GM10248 (cell line): ENCODE measurements at regions not wholly inside any gene's neighbourhood (a gene's known extent, or its start where the extent isn't known, plus 50 kb on each side); places are given as distances from the start of the nearest gene placed in this dataset.

Source experiments
- CTCF ChIA-PET: fragments of 300-600 bp; sonication (Branson Sonifier 250); formaldehyde crosslinking; extraction: SDS; loops from one replicate; lab custom pipeline; 2021; ENCODE audit warnings: antibody characterized with exemption; lab: Yijun Ruan, JAX
- POLR2A ChIA-PET: fragments of 350-650 bp; sonication (Branson Sonifier 250); formaldehyde crosslinking; extraction: SDS; loops from one replicate; lab custom pipeline; 2020; ENCODE audit warnings: antibody characterized with exemption; lab: Yijun Ruan, JAX
- DNase-seq: peaks from one replicate; pipeline ENCODE4 v3.0.0; 2012; ENCODE audit errors: extremely low spot score
- TF ChIP-seq, protein P1 (sequence below): IDR thresholded peaks from 2 replicates; pipeline ENCODE4 v1.5.1; 2012; ENCODE audit warnings: mild to moderate bottlenecking, low read depth; ENCODE audit errors: extremely low read depth, missing control alignments, control extremely low read depth

DNA sequence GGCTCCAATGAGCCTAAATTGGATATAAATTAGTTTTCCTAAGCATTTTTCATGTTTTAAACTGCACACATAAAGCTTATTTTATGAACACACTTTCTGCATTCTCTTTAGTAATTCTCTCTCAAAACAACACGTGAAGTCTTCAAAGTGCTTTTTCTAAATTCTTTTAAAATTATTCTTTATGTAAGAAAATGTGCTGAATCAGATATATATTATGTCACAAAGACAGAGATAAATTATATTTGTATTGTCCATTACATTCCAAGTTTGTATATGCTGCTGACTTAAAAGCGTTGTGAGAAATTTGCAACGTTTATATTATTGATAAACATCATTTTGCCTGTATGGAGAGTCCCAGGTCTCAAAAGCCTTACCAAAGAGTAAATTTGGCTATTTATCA lies 465.2 kb downstream of the BCAT1 start:
- ChIA-PET CTCF (interaction anchor here (1.1 kb wide), 1 partner anchor 20 kb away, joined by 4 read pairs; no protein-coding TSS in a partner anchor), POLR2A (no interaction called here)
- TF ChIP-seq, protein P1, sequence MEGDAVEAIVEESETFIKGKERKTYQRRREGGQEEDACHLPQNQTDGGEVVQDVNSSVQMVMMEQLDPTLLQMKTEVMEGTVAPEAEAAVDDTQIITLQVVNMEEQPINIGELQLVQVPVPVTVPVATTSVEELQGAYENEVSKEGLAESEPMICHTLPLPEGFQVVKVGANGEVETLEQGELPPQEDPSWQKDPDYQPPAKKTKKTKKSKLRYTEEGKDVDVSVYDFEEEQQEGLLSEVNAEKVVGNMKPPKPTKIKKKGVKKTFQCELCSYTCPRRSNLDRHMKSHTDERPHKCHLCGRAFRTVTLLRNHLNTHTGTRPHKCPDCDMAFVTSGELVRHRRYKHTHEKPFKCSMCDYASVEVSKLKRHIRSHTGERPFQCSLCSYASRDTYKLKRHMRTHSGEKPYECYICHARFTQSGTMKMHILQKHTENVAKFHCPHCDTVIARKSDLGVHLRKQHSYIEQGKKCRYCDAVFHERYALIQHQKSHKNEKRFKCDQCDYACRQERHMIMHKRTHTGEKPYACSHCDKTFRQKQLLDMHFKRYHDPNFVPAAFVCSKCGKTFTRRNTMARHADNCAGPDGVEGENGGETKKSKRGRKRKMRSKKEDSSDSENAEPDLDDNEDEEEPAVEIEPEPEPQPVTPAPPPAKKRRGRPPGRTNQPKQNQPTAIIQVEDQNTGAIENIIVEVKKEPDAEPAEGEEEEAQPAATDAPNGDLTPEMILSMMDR = no peak
- no peak for DNase-seq

DNA sequence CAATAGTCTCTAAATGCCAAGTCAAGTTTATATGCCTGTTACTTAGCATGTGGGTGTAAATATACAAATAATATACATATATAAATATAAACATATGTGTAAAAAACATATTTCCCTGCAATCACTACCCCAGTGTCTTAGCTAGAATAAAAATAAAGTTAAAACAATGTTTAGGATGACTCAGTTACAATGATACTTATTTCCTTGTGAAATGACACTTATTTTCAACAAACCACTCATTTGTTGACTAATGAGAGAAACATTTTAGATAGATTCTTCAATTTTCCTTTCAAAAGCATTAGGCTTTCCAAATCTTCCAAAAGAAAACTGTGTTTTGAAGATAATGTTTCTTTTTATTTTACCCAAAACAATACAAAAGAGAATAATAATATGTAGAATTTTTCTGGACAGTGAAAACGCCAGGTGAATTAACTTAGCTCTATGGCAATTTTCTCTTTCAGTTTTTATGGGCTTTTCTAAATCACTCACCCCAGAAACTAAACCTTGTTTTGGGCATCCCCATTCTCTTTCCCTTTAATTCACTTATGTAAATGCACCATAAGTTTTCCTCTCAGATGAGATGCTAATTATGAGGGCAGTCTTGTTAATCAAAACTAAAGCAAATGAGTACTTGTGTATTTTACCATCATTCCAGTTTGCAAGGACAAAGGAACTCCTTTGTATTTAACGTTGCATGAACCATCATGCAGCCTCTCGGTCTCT lies 465.9 kb downstream of the BCAT1 start:
- CTCF ChIA-PET = interaction anchor here (1.1 kb wide), 1 partner anchor 19 kb away, joined by 4 read pairs; no protein-coding TSS in a partner anchor
- POLR2A ChIA-PET = no interaction called here
- TF ChIP-seq, protein P1 = no peak
- no peak for DNase-seq

DNA sequence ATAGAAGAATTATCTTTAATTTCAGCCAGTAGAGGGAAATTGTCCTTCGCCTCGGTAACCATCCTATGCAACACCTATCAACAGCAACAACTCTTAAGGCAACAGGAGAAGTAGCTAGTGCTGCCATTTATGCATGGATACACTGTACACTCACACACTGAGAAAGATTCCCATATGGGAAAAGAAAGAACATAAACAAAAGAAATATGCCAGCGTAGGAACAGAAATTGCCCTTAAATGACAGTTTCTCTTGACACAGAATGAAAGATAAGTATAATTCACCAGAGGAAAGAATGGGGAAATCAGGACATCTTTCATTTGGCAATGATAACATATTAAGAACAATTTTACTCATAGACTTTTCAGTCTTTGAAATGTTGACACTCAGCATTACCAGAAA lies 466.9 kb downstream of the BCAT1 start:
- CTCF ChIA-PET = interaction anchor here (1.0 kb wide), 1 partner anchor 14 kb away, joined by 3 read pairs; no protein-coding TSS in a partner anchor
- POLR2A ChIA-PET = no interaction called here
- TF ChIP-seq, protein P1 = no peak
- no peak for DNase-seq

DNA sequence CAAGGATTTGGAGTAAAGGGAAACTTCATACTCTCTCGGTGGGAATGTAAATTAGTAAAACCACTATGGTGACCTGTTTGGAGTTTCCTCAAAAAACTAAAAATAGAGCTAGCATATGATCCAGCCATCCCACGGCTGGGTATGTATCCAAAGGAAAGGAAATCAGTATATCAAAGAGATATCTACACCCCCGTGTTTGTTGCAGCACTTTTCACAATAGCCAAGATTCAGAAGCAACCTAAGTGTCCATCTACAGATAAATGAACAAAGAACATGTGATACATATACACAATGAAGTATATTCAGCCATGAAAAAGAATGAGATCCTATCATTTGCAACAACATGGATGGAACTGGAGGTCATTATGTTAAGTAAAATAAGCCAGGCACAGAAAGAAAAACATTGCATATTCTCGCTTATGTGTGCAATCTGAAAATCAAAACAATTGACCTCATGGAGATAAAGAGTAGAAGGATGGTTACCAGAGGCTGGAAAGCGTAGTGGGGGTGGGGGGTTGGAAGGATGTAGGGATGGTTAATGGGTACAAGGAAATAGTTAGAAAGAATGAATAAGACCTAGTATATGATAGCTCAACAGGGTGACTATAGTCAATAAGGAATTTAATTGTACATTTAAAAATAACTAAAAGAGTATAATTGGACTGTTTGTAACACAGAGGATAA lies 468.0 kb downstream of the BCAT1 start:
- CTCF ChIA-PET = interaction anchor here (1.0 kb wide), 1 partner anchor 12 kb away, joined by 3 read pairs; no protein-coding TSS in a partner anchor
- DNase-seq = no peak
- TF ChIP-seq, protein P1 = no peak
- POLR2A ChIA-PET = no interaction called here

DNA sequence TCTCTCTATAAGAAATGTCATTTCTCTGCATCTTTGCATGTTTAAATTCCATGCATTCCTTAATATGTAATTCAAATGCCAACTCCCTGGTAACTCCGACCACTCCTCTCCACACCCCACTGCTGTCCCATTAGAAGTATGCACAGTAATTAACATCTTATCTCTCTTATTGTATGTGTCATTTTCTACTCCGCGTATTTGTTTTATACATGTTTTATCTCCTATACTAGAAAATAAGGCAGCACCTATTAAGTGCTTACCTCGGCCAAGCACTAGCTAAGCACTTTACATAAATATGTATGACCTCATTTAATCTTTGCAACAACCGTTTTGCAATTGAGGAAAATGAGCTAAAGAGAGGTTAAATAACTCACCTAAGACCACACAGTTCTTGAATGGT lies 469.8 kb downstream of the BCAT1 start:
- ChIA-PET POLR2A (no interaction called here), CTCF (interaction anchor here (1.7 kb wide), 1 partner anchor 8 kb away, joined by 4 read pairs; no protein-coding TSS in a partner anchor)
- no peak for DNase-seq
- TF ChIP-seq, protein P1 = no peak

DNA sequence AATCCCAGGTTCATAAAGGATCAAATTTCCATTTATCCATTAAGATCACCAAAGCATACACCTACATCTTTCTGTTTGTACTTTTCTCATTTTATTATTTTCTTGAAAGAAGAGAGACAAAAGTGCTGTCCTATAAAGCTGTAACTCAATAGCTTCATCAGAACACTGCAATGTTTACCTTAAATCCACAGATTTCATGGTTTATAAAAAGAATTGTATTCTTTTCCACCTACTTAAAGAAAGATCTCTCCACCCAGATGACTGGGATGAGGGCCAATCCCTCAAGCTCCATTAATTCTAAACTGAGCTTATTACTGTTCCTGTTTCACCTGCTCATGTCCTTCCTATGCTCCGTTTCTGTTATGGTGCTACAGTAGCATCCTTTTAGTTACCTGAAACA lies 470.6 kb downstream of the BCAT1 start:
- TF ChIP-seq, protein P1 = no peak
- CTCF ChIA-PET = interaction anchor here (1.4 to 1.7 kb wide), 2 partner anchors 9 to 49 kb away, joined by 3 to 4 read pairs; no protein-coding TSS in a partner anchor
- POLR2A ChIA-PET = no interaction called here
- DNase-seq = no peak
